ENCODE measurements at regions not wholly inside any gene's neighbourhood (a gene's known extent, or its start where the extent isn't known, plus 50 kb on each side); places are given as distances from the start of the nearest gene placed in this dataset.

- DNase-seq, result no peak
These were observed 49.9 kb upstream of the ATP2B2 start for GRCh38 chr3:10555263-10555662.

GRCh38 chr3:10556312-10556711 lies 50.9 kb upstream of the ATP2B2 start:
- no peak for DNase-seq

GRCh38 chr3:10557250-10557649 lies 51.9 kb upstream of the ATP2B2 start:
- DNase-seq, result no peak

- DNase-seq, result no peak
These were observed 52.5 kb upstream of the ATP2B2 start for GRCh38 chr3:10557781-10558373.

- DNase-seq, result no peak
These were observed 53.4 kb upstream of the ATP2B2 start for GRCh38 chr3:10558736-10559135.

- no peak for DNase-seq
These were observed 54.9 kb upstream of the ATP2B2 start for GRCh38 chr3:10560060-10560861.

GRCh38 chr3:10561162-10561945 lies 56.0 kb upstream of the ATP2B2 start:
- DNase-seq, result no peak

- no peak for DNase-seq
These were observed 56.7 kb upstream of the ATP2B2 start for GRCh38 chr3:10561946-10562560.

- no peak for DNase-seq
These were observed 58.0 kb upstream of the ATP2B2 start for GRCh38 chr3:10563396-10563795.

- no peak for DNase-seq
These were observed 60.4 kb upstream of the ATP2B2 start for GRCh38 chr3:10565814-10566213.

GRCh38 chr3:10566451-10566850 lies 61.1 kb upstream of the ATP2B2 start:
- DNase-seq, result no peak

GRCh38 chr3:10568549-10568948 lies 63.2 kb upstream of the ATP2B2 start:
- no peak for DNase-seq

- DNase-seq, result no peak
These were observed 65.0 kb upstream of the ATP2B2 start for GRCh38 chr3:10570196-10570946.

GRCh38 chr3:10574101-10574620 lies 68.8 kb upstream of the ATP2B2 start:
- no peak for DNase-seq

- no peak for DNase-seq
These were observed 70.3 kb upstream of the ATP2B2 start for GRCh38 chr3:10575601-10576160.

- DNase-seq, result no peak
These were observed 72.1 kb upstream of the ATP2B2 start for GRCh38 chr3:10577486-10577885.

GRCh38 chr3:10580426-10580825 lies 75.0 kb upstream of the ATP2B2 start:
- DNase-seq, result no peak

- DNase-seq, result no peak
These were observed 75.9 kb upstream of the ATP2B2 start for GRCh38 chr3:10581251-10581650.

GRCh38 chr3:10581716-10582115 lies 76.3 kb upstream of the ATP2B2 start:
- no peak for DNase-seq

GRCh38 chr3:10582733-10583132 lies 77.3 kb upstream of the ATP2B2 start:
- no peak for DNase-seq

- no peak for DNase-seq
These were observed 78.7 kb upstream of the ATP2B2 start for GRCh38 chr3:10583798-10584708.

All from CD4-positive, alpha-beta T cell treated with Interleukin-4 for 1 hour (primary cell).